ENCODE measurements at regions not wholly inside any gene's neighbourhood (a gene's known extent, or its start where the extent isn't known, plus 50 kb on each side); places are given as distances from the start of the nearest gene placed in this dataset.

- TF ChIP-seq CTCF (IDR thresholded peaks at IDR 0.05; ENCODE audit: insufficient read depth, low read length) = peak; percentile 85
- DNase-seq (ENCODE audit: low read depth) = peak; percentile 48
- no peak overlapping the region for H3K4me3 ChIP-seq (ENCODE audit: low read depth, low read length)
These were observed 60.8 kb upstream of the CCDC179 start for GRCh38 chr11:22920939-22921565.

GRCh38 chr11:22922672-22923071 lies 62.4 kb upstream of the CCDC179 start:
- no peak for DNase-seq (ENCODE audit: low read depth)
- no peak for TF ChIP-seq CTCF (IDR thresholded peaks at IDR 0.05; ENCODE audit: insufficient read depth, low read length)

GRCh38 chr11:22923561-22923960 lies 63.3 kb upstream of the CCDC179 start:
- DNase-seq (ENCODE audit: low read depth) = no peak
- no peak for TF ChIP-seq CTCF (IDR thresholded peaks at IDR 0.05; ENCODE audit: insufficient read depth, low read length)
- no peak overlapping the region for H3K4me3 ChIP-seq (ENCODE audit: low read depth, low read length)

More at GRCh38 chr11:22922672-22923071, 62.4 kb upstream of the CCDC179 start:
- H3K4me3 ChIP-seq (ENCODE audit: low read depth, low read length) = no peak overlapping the region

- TF ChIP-seq CTCF (IDR thresholded peaks at IDR 0.05; ENCODE audit: insufficient read depth, low read length) = no peak
- no peak for DNase-seq (ENCODE audit: low read depth)
- H3K4me3 ChIP-seq (ENCODE audit: low read depth, low read length) = no peak overlapping the region
These were observed 66.1 kb upstream of the CCDC179 start for GRCh38 chr11:22926341-22926740.

- TF ChIP-seq CTCF (IDR thresholded peaks at IDR 0.05; ENCODE audit: insufficient read depth, low read length) = no peak
- no peak for DNase-seq (ENCODE audit: low read depth)
- no peak overlapping the region for H3K4me3 ChIP-seq (ENCODE audit: low read depth, low read length)
These were observed 67.5 kb upstream of the CCDC179 start for GRCh38 chr11:22927793-22928192.

GRCh38 chr11:22928207-22928917 lies 68.1 kb upstream of the CCDC179 start:
- DNase-seq (ENCODE audit: low read depth) = no peak
- no peak for TF ChIP-seq CTCF (IDR thresholded peaks at IDR 0.05; ENCODE audit: insufficient read depth, low read length)
- no peak overlapping the region for H3K4me3 ChIP-seq (ENCODE audit: low read depth, low read length)

Data from fibroblast of the aortic adventitia (primary cell).